ENCODE measurements at regions not wholly inside any gene's neighbourhood (a gene's known extent, or its start where the extent isn't known, plus 50 kb on each side); places are given as distances from the start of the nearest gene placed in this dataset.

- no peaks in the 10 kb centered on the region for H3K27me3 ChIP-seq (ENCODE audit: control insufficient read depth, extremely low read depth, insufficient read depth, low read length)
- TF ChIP-seq CTCF (optimal IDR thresholded peaks at IDR 0.05 in 1 of 3, IDR thresholded peaks at IDR 0.05 in 1 of 3, conservative IDR thresholded peaks at IDR 0.05 in 1 of 3; ENCODE audit: extremely low read depth in 1 of 3, insufficient read depth in 2 of 3, low read length in 3 of 3) (no peak), EZH2 (IDR thresholded peaks at IDR 0.05; ENCODE audit: low read length) (no peak)
- H3K36me3 ChIP-seq (ENCODE audit: control insufficient read depth in 2 of 2, extremely low read depth in 1 of 2, insufficient read depth in 2 of 2, low read length in 2 of 2) = no peaks in the 10 kb centered on the region
- no peaks in the 10 kb centered on the region for H3K9me3 ChIP-seq (ENCODE audit: control insufficient read depth, low read depth, low read length)
- H3K9ac ChIP-seq (ENCODE audit: control insufficient read depth, extremely low read depth, insufficient read depth, low read length) = no peak overlapping the region
- dilution Hi-C loops (cut with MboI; ENCODE audit: extremely low pct_ligation_motif_present, low sequenced_read_pairs) = no loop called here
- no peak overlapping the region for H3K4me2 ChIP-seq (ENCODE audit: control insufficient read depth, extremely low read depth, insufficient read depth, low read depth, low read length)
- no peaks in the 10 kb centered on the region for H3K79me2 ChIP-seq (ENCODE audit: control insufficient read depth, insufficient read depth, low read length)
- no peak overlapping the region for H3K27ac ChIP-seq (ENCODE audit: control insufficient read depth, insufficient read depth, low read length)
- H2AFZ ChIP-seq (ENCODE audit: control insufficient read depth, low read length) = no peak overlapping the region
- DNase-seq (ENCODE audit: low read depth, low spot score) (no peak), FAIRE-seq (no peak)
- peaks cover 4% of the 10 kb centered on the region for H3K4me1 ChIP-seq (ENCODE audit: control insufficient read depth, extremely low read depth, insufficient read depth, low read length)
- no peaks in the 10 kb centered on the region for H4K20me1 ChIP-seq (ENCODE audit: control insufficient read depth, extremely low read depth, insufficient read depth, low read length)
- no peaks in the 10 kb centered on the region for H3K9me1 ChIP-seq (ENCODE audit: control insufficient read depth, extremely low read depth, insufficient read depth, low read length)
- no peak overlapping the region for H3K4me3 ChIP-seq (ENCODE audit: control insufficient read depth in 2 of 3, extremely low read depth in 1 of 3, insufficient read depth in 2 of 3, low read depth in 1 of 3, low read length in 3 of 3)
Observed at GRCh38 chr4:82268826-82269193, 105.0 kb downstream of the HNRNPD start.

GRCh38 chr4:82268050-82268825 is 105.6 kb downstream of the HNRNPD start:
- Histone ChIP-seq H3K4me3 (ENCODE audit: control insufficient read depth in 2 of 3, extremely low read depth in 1 of 3, insufficient read depth in 2 of 3, low read depth in 1 of 3, low read length in 3 of 3) (no peak overlapping the region), H3K79me2 (ENCODE audit: control insufficient read depth, insufficient read depth, low read length) (no peaks in the 10 kb centered on the region), H3K9ac (ENCODE audit: control insufficient read depth, extremely low read depth, insufficient read depth, low read length) (no peak overlapping the region), H3K9me3 (ENCODE audit: control insufficient read depth, low read depth, low read length) (no peaks in the 10 kb centered on the region), H3K4me1 (ENCODE audit: control insufficient read depth, extremely low read depth, insufficient read depth, low read length) (peaks cover 4% of the 10 kb centered on the region), H3K27ac (ENCODE audit: control insufficient read depth, insufficient read depth, low read length) (no peak overlapping the region), H2AFZ (ENCODE audit: control insufficient read depth, low read length) (peak overlapping the region; percentile 66), H3K36me3 (ENCODE audit: control insufficient read depth in 2 of 2, extremely low read depth in 1 of 2, insufficient read depth in 2 of 2, low read length in 2 of 2) (no peaks in the 10 kb centered on the region), H3K27me3 (ENCODE audit: control insufficient read depth, extremely low read depth, insufficient read depth, low read length) (no peaks in the 10 kb centered on the region), H4K20me1 (ENCODE audit: control insufficient read depth, extremely low read depth, insufficient read depth, low read length) (no peaks in the 10 kb centered on the region), H3K4me2 (ENCODE audit: control insufficient read depth, extremely low read depth, insufficient read depth, low read depth, low read length) (peak overlapping the region; percentile 27), H3K9me1 (ENCODE audit: control insufficient read depth, extremely low read depth, insufficient read depth, low read length) (no peaks in the 10 kb centered on the region)
- TF ChIP-seq EZH2 (IDR thresholded peaks at IDR 0.05; ENCODE audit: low read length) (no peak), CTCF (optimal IDR thresholded peaks at IDR 0.05 in 1 of 3, IDR thresholded peaks at IDR 0.05 in 1 of 3, conservative IDR thresholded peaks at IDR 0.05 in 1 of 3; ENCODE audit: extremely low read depth in 1 of 3, insufficient read depth in 2 of 3, low read length in 3 of 3) (peak; percentile 83 to 88 (median 85))
- dilution Hi-C loops (cut with MboI; ENCODE audit: extremely low pct_ligation_motif_present, low sequenced_read_pairs) = no loop called here
- FAIRE-seq = peak; percentile 80
- peak; percentile 5 for DNase-seq (ENCODE audit: low read depth, low spot score)

All from keratinocyte (primary cell).